ENCODE measurements at regions not wholly inside any gene's neighbourhood (a gene's known extent, or its start where the extent isn't known, plus 50 kb on each side); places are given as distances from the start of the nearest gene placed in this dataset.

GRCh38 chr15:88385078-88385700, 82.0 kb downstream of the MRPL46 start:
- TF ChIP-seq, protein P1, sequence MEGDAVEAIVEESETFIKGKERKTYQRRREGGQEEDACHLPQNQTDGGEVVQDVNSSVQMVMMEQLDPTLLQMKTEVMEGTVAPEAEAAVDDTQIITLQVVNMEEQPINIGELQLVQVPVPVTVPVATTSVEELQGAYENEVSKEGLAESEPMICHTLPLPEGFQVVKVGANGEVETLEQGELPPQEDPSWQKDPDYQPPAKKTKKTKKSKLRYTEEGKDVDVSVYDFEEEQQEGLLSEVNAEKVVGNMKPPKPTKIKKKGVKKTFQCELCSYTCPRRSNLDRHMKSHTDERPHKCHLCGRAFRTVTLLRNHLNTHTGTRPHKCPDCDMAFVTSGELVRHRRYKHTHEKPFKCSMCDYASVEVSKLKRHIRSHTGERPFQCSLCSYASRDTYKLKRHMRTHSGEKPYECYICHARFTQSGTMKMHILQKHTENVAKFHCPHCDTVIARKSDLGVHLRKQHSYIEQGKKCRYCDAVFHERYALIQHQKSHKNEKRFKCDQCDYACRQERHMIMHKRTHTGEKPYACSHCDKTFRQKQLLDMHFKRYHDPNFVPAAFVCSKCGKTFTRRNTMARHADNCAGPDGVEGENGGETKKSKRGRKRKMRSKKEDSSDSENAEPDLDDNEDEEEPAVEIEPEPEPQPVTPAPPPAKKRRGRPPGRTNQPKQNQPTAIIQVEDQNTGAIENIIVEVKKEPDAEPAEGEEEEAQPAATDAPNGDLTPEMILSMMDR (conservative IDR thresholded peaks at IDR 0.05): no peak
- Histone ChIP-seq H3K4me1 (ENCODE audit: insufficient read depth, low read length) (no peaks in the 10 kb centered on the region), H2BK20ac (ENCODE audit: low read depth, low read length, poor library complexity, severe bottlenecking) (no peak overlapping the region), H2BK15ac (ENCODE audit: low read depth, low read length) (no peak overlapping the region), H2AFZ (ENCODE audit: low read length) (no peak overlapping the region), H3T11ph (ENCODE audit: low read length) (no peak overlapping the region), H3K9ac (ENCODE audit: extremely low read depth, insufficient read length, low read length) (no peak overlapping the region), H2BK120ac (ENCODE audit: low read depth, low read length, poor library complexity, severe bottlenecking) (no peak overlapping the region), H2AK5ac (ENCODE audit: insufficient read length, low read length) (no peak overlapping the region), H3K4me2 (ENCODE audit: insufficient read depth, insufficient read length, low read length) (no peak overlapping the region), H3K9me3 (ENCODE audit: control insufficient read depth, low read depth, low read length) (no peaks in the 10 kb centered on the region), H3K18ac (ENCODE audit: insufficient read length, low read depth, low read length) (no peak overlapping the region), H4K20me1 (ENCODE audit: control insufficient read depth, insufficient read depth, insufficient read length) (no peaks in the 10 kb centered on the region), H4K91ac (ENCODE audit: insufficient read length, low read depth, low read length) (no peak overlapping the region), H3K23ac (ENCODE audit: insufficient read length, low read depth, low read length) (no peak overlapping the region), H2BK5ac (ENCODE audit: insufficient read length, low read length) (no peak overlapping the region), H3K56ac (ENCODE audit: insufficient read length, low read depth, low read length) (no peak overlapping the region), H3K14ac (ENCODE audit: insufficient read depth, low read length) (no peak overlapping the region), H3K23me2 (ENCODE audit: insufficient read length, low read depth, low read length, poor library complexity, severe bottlenecking) (no peaks in the 10 kb centered on the region), H3K79me1 (ENCODE audit: insufficient read depth, low read depth, low read length, poor library complexity, severe bottlenecking) (no peaks in the 10 kb centered on the region), H3K79me2 (ENCODE audit: insufficient read depth, low read length) (no peaks in the 10 kb centered on the region), H3K27ac (ENCODE audit: insufficient read length, low read depth, low read length) (no peak overlapping the region), H3K4ac (ENCODE audit: low read depth, low read length) (no peak overlapping the region), H3K27me3 (ENCODE audit: insufficient read depth, low read length) (no peaks in the 10 kb centered on the region; the same call in 1 of the 2 replicates), H2BK12ac (ENCODE audit: insufficient read length, low read depth, low read length) (no peak overlapping the region), H4K8ac (replicated peaks; ENCODE audit: insufficient read length, low read depth, low read length) (no peak overlapping the region), H4K5ac (ENCODE audit: insufficient read length, low read depth, low read length) (no peak overlapping the region)
- no peak for DNase-seq
- Mint-ChIP-seq H3K4me3 (no peak overlapping the region), H3K36me3 (ENCODE audit: insufficient read depth in 1 of 3, low read depth in 3 of 3) (peaks cover 0 to 2% (median 0%) of the 10 kb centered on the region in 3 experiments; a peak in 1 of 7 replicates), H3K27ac (no peak overlapping the region), H3K27me3 (ENCODE audit: low read depth) (peaks cover 57% of the 10 kb centered on the region), H3K4me1 (peaks cover 12 to 14% of the 10 kb centered on the region in 2 experiments), H3K9me3 (peaks cover 0 to 6% of the 10 kb centered on the region in 2 experiments; a peak in 4 of 5 replicates)
- no CpG with 5 or more reads among the region's 2 CpGs for WGBS (ENCODE audit: extremely low coverage, insufficient read length, low lambda C conversion rate)

Data from H9 (cell line).